GM21528 (cell line): ENCODE measurements at regions not wholly inside any gene's neighbourhood (a gene's known extent, or its start where the extent isn't known, plus 50 kb on each side); places are given as distances from the start of the nearest gene placed in this dataset.
"Not testable (repeated sequence)": the region's sequence is repeated elsewhere in the genome, so short reads cannot be mapped to it uniquely, and the experiment has no call there.

ENCODE experiments used
- ATAC-seq: cut with Tn5 transposase; IDR thresholded peaks from one replicate; pipeline ENCODE4 v1.9.1; 2021; ENCODE audit warnings: mild to moderate bottlenecking, moderate library complexity; ENCODE audit not compliant: unreplicated experiment, low FRiP score

DNA sequence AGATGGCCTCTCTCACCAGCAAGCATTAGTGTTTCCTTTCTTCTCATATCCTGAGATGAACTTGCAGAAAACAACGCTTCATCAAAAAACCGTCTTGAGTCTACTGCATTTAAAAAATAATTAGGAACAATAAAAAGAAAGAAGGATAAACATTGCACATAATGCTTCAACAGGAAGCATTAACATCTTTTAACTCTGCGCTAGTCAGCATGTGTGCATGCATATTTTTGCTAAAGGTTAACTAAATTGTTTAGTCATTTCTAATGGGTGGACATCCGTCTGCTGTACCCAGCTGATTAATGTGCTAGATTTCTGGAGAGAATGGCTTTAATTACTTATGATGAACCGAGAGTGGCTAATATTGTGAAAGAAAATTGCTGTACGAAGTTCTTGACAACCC is 349.3 kb downstream of the SOX4 start:
- ATAC-seq: no peak

DNA sequence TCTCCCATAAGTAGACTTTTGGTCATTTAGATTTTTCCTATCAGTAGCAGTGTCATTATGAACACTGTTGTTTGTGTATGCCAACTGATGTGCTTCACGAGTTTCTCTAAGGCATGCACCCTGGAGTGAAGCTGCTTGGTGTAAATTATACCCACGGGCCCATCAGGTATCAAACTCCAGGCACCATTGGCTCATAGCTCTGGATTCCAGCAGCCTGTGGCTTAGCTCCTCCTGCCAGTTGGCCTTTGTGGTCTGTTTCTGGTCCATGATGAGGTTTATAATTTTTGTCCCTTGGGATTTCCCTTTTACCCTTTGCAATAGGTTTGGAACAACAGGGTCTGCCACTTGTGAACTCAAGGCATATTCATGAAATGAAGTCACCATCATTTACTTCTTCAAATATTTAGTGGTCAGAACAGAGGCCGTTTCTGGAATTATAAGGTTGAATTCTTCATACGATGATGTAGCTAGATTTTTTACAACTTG is 350.5 kb downstream of the PRL start:
- no peak for ATAC-seq

DNA sequence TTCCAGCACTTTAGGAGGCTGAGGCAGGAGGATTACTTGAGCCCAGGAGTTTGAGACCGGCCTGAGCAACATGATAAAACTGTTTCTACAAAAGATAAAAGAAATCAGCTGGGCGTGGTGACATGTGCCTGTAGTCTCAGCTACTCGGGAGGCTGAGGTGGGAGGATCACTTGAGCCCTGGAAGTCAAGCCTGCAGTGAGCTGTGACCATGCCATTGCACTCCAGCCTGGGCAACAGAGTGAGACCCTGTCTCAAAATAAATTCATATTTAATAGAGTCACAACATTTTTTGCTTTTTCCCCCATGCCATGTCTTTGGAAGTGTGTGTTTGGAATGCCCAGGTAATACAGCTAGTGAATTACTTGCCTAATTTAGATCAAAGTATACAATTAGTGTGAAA is 349.6 kb downstream of the PRL start:
- not testable (repeated sequence) for ATAC-seq

DNA sequence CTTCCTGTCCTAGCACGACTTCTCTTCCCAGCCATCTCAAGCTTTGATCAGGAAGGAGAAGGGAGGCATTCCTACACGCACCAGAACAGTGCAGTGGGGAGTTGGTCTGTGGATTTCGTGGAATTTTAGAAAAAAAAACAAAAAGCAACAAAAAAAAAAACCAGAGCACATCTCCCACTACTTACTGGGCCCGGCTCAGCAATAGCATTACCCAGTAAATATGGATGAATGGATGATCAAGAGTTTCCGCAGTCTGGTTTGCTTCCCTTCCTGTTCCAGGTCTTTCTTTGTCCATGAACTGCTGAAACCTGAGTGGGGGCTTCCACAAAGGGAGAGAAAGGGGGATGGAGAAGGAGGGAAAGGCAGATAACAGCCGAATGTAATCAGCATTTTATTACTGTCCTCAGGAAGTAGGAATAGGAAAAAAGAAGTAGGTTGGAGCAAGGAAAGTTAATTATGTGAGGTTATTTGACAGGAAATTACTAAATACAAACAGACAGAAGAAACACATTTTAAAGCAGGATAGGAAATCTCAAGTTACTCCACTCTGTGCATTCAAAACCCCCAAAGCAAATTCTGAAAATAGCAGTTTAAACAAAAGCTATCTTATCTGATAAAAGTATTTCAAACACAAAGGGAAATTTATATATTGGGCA is 349.0 kb downstream of the PRL start:
- ATAC-seq: no peak

DNA sequence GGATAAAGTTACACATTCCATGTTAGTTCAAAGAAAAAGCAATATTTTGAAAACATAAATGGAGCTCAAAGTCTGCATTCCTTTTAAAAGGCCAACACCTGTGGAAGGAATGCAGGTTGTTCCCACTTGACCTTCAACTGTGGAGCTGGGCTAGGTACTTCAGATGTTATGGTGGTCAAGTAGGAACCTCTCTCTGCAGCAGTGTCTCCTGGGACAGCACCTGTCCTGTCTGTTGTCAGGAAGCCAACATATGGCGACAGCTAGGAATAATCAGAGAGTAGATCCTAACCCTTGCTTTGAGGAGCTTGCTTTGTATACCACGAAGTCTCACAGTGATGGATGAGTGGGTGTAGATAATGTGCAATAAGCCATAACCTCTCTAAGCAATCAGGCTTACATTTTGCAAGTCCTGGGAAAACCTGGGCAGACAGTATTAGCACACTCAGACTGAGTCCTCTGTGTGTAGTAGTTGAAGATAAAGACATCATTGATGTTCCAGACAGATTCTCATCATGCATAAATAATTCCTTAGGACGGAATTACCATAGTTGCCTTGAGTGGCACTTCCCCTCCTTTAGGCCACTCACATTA is 347.5 kb downstream of the PRL start:
- no peak for ATAC-seq

DNA sequence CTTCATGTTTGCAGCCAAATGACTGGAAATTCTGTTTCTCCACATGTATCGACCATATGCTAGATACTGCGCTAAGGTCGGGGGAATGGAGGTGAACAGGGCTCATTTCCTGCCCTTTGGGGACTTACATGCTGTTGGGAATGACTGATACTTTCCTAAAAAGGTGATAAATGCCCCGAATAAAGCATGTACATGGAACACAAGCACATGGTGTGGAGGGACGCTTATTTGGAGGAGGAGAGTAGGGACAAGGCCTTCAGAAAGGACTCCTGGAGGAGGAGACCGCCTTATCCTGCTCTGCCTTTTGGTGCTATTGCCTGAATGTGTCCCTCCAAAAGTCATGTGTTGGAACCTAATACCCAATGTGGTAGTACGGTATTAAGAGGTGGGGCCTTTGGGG is 344.5 kb downstream of the PRL start:
- no peak for ATAC-seq

DNA sequence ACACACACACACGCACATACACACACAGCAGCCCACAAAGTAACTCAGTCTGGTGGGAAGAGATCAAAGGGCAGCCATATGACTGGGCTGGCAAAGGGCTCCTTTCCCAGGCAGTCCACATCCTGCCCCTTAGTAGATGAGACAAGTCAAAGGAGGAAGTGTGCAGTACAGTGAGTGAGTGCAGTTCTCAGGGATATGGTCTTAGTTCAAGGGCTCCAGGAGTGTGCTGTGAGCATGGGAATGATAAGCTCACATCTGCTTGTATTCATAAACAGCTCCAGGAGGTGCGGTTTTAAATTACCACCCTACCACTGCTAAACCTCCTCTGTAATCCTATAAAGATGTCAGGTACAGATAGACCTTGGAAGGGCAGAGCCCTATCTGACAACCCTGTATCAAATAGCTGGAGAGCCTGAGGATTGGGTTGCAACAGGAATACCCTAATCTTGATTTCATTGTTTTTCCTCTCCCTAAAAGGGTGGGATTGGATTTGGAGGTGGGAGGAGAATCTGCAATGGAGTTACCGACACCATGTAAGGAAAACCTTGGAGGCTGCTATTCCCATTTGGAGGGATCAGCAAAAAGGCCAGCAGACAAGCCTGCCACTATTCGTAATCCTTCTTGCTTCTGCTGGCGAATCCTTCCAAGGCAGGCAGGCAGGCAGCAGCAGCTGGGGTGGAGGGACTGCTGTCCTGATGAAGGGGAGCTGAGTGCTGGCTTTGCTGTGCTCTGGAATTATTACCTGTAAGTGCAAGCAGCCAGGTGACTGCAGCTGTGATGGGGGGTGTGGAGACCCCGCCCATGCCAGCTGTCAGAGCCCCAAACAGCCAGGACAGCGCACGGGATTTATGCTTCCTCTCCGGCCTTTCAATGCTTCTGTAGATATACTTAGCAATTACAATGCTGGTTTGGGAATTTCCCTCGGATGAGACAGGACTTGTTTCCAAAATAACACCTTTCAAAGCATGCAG is 342.7 kb downstream of the PRL start:
- ATAC-seq: no peak

DNA sequence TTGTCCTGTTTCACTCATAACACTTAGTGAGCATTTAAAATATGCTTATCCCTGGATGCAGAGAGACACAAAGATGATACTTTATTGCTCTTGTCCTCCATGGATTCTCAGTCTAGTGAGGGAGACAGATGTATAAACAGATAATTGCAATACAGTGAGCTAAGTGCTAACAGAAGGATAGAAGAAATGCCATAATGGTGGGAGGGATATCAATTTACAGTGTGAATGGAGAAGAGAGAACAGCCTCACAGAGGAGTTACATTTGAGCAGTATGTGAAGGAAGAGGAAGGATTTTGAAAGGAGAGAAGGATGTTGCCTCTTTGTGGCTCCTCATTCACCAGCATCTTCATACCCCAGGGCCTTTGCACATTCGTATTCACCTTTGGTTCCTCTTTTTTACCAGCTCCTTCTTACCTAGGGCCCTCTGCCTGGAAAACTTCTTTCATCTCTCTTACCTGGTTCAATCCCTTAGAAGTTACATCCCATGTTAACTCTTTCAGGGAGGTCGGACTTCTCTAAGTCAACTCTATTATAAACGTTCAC is 341.7 kb downstream of the PRL start:
- no peak for ATAC-seq

DNA sequence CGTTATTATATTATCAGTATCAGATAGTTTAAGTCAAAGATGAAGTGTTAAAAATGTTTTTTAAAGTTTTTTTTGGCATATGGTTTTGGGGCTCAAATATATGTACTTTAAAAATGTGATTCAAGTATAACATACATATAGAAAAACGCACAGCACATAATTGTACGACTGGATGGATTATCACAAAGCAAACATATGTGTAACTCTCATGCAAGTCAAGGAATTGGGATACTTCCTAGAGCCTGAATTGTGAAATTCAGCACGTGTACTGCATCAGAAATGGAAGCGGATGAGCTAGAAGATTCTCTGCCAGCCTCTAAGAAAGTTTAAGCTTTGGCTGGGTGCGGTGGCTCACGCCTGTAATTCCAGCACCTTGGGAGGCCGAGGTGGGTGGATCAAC is 340.9 kb downstream of the PRL start:
- ATAC-seq: no peak

DNA sequence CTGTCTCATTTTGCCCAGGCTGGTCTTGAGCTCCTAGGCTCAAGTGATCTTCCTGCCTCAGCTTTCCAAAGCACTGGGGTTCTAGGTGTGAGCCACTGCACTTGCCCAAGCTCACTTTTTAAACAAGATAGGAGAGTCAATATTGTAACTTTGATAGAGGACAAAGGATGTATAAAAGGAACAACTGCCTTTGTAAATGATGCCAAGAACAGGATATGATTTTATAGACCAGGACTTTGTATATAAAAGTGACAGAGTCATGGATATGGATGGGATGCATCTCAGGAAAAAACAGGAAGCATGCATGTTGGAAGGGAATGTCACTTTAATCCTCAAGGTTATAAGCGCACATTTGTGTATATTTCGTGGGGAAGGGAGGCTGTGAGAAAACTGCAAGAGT is 338.4 kb downstream of the PRL start:
- no peak for ATAC-seq

DNA sequence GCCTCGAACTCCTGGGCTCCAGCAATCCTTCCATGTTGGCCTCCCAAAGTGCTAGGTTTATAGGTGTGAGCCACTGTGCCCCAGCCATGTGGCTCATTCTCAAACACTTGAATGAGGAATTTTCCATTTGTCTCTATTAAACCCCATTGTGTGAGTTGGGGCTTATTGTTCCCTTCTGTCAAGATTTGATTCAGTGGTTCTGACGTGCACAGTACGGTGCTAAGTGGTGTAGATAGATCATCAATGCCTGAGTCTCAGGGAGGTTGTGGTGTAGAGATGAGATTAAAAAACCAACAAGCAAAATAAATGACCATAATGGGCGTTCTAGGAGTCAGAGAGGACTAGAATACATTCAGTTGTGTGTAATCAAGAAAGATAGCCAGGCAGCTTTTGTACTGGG is 335.6 kb downstream of the PRL start:
- ATAC-seq: no peak

DNA sequence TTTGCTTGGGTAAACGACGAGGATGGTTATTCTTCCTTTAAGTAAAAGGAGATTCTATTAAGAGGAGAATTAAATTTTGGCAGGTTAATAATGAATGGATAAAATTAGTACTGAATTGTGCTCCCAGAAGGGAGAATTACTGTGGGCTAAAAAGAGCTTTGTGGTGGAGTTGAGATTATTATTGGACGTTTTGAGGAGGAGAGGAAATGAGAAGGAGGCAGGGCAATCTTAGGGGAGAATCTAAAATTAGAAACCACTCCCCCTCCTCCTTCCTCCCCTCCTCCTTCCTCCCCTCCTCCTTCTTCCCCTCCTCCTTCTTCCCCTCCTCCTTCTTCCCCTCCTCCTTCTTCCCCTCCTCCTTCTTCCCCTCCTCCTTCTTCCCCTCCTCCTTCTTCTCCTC is 331.8 kb downstream of the PRL start:
- ATAC-seq: no peak

DNA sequence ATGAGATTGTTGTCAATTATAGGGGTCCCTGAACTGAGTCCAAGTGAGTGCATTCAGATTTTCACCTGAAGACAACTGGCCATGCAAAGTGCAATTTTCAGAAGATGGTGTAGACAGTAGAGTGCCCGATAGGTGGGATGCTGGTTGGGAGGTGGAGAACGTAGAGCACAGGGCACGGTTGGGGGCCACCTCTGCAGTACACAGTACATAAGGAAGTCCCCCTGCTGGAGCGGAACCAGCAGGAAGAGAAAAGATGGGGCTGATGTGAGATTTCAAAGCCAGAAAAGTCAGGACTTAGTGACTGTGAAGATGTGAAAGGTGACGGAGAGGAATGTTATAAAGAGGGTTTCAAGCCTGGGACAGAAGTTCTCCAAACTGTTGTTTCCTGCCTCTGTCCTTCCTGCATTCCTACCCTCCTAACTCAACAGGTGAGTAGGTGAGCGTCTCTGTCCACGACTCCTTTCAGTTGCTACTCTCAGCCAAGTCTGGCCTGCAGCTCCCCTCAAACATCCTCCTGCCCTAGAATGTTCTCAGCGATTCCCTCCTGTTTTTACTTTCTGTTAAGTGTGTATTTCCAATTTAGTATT is 330.8 kb downstream of the PRL start:
- ATAC-seq: no peak

DNA sequence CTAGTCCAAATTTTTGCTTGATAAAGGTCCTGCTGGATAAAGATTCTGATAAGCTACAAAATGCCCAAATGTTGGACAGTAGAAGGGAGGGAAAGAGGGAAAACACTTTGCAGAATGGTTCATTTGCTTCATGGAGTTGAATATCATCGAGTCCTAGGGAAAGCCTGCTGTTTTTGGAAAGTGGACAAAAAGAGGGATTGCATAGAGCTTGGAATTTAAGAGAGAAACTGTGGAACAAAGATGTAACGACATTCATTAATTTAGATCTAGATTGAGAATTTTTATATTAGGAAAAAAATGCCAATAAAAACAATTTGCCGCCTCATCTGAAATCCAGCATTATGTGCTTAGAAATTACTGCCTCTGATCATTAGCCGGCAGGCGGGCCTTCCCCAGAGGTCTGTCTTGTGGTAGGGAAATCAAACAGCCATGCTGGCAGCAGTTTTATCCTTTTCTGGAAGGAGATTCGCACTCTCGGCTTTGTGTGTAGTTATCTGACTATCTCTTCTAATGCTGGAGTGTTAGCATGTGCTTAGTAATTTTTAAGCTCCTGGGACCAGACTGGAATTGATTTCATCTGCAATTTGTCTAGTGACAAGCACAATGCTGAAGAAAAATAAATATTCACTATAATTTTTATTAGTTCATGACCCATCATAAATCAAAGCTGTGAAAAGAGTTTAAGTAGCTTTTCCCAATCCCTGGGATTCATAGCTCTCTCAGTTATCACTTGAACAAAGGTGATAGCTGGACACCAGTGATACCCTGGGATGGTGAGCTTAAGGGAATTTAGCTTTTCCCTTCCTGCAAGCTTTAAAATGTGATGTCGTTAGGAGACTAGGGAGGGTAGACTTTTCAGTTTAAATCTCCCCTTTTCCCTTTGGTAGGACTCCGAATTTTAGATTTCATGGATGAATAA is 329.5 kb downstream of the PRL start:
- no peak for ATAC-seq

DNA sequence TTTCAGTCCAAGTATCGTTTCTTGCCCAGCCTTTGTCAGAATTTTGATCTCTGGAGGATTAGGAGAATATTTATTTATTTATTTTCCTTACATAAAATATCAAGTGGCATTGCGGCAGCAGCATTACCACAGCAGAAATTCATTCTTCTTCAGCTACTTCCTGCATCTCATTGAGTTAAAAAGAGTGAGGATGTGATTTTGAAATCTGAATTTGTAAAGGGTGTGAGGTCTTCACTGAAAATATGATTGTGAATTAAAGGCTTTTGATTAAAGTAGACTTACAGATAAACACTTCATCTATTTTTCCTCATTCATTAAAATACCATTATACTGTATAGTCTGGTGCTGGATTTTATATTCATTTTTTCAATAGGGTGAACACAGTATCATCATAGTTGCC is 328.4 kb downstream of the PRL start:
- ATAC-seq: no peak

DNA sequence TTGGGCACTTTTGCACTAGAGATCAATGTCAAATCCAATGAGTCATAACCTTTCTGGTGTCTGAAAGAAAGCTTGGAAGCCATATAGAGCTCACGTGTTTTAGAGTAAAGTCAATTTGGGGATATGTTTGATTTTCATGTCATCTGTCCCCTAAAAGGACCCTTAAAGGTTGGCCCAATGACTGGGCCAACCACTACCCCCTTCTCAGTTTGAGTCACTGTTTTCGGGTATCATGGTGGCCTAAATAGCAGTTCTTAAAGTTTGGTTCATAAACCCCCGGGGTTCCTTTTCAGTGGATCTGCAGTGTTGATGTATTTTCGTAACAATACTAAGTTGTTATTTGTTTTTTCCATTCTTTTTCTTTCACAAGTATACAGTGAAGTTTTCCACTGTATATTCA is 327.6 kb downstream of the PRL start:
- ATAC-seq: no peak

DNA sequence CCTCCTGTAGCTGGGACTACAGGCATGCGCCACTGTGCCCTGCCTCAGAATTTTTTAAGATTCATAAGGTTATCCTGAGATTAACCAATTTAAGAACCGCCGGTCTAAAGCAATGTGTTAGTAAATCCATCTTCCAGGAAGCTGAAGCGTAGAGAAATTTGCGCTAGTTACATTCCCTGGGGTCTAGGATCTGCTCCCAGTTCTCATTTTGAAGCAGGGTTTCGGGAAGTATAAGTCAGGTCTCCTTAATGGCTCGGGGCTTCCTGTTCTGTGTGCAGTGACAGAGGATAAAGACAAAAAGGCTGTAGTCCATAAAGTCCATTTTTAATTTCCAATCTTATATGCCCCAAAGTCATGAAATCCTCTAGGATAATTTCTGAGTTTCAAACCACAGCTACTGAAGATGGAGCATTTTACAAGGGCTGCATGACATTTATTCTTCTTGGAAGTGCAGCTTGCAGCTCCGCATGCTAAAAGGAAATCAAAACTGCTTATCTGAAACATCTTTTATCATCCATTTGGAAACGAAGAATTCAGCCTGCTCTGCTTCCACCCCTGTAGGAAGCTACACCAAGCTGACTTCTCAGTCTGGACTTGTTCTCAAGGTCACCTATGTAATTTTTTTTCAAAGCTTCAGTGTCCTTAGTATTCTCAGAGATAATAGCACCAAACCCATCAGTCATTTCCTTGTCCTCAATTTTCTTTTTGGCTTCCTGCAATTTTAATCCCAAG is 326.1 kb downstream of the PRL start:
- ATAC-seq: no peak

DNA sequence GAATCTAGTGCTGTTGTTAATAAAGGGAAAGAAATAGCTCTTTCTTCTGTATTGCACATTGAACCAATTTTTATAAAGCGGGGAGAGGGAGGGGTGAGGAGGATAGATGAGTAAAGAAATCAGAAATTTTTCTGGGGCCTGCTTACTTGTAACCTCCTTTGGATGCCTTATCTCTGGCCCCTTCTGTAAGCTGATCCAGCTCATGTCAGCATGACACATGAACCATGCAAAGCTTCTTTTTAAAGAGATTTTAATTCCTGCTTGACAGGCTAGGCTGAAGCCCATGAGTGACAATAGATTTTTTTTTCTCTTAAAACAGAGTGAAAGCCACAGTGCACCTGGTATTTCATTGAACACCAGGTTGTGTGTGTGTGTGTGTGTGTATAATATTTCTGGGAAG is 325.3 kb downstream of the PRL start:
- ATAC-seq: no peak

DNA sequence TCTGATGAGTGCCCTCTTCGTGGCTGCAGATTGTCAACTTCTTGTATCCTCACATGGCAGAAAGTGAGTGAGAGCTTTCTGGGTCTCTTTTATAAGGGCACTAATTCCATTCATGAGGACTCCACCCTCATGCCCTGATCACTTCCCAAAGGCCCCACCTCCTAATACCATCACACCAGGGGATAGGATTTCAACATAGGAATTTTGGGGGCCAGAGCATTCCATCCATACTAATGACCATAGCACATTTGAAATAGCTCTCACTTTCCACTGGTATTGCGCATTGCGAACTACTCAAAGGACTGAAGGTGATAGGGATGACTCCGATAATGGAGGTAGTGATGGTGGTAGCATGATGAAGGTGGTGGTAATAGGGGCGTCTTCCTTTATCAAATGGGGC is 324.3 kb downstream of the PRL start:
- ATAC-seq: no peak
